H9 (cell line): ENCODE measurements at regions not wholly inside any gene's neighbourhood (a gene's known extent, or its start where the extent isn't known, plus 50 kb on each side); places are given as distances from the start of the nearest gene placed in this dataset.

Experiments used
- DNase-seq: peaks from one replicate; pipeline ENCODE4 v3.0.0-alpha.2; 2017
- H2AFZ ChIP-seq: one replicate; pipeline ENCODE4 v1.6.1; 2013; ENCODE audit warnings: mild to moderate bottlenecking, low read length, control low read depth, moderate library complexity
- H2AK5ac ChIP-seq: 2 replicates; pipeline ENCODE4 v1.6.1; 2013; ENCODE audit warnings: low read length, control low read depth, mixed read lengths; ENCODE audit not compliant: insufficient read length
- H2BK120ac ChIP-seq: one replicate; pipeline ENCODE4 v1.6.1; 2013; ENCODE audit warnings: low read depth, mild to moderate bottlenecking, low read length, control low read depth, inconsistent platforms; ENCODE audit not compliant: poor library complexity, severe bottlenecking
- H2BK12ac ChIP-seq: 2 replicates; pipeline ENCODE4 v1.6.1; 2013; ENCODE audit warnings: low read length, control low read depth, mixed read lengths, low read depth; ENCODE audit not compliant: insufficient read length
- H2BK15ac ChIP-seq: 2 replicates; pipeline ENCODE4 v1.6.1; 2013; ENCODE audit warnings: low read depth, low read length, control low read depth
- H2BK20ac ChIP-seq: one replicate; pipeline ENCODE4 v1.6.1; 2013; ENCODE audit warnings: low read depth, mild to moderate bottlenecking, low read length, control low read depth, inconsistent platforms; ENCODE audit not compliant: poor library complexity, severe bottlenecking
- H2BK5ac ChIP-seq: 2 replicates; pipeline ENCODE4 v1.6.1; 2013; ENCODE audit warnings: low read length, control low read depth, mixed read lengths; ENCODE audit not compliant: insufficient read length
- H3K14ac ChIP-seq: 2 replicates; pipeline ENCODE4 v1.6.1; 2013; ENCODE audit warnings: low read length, control low read depth; ENCODE audit not compliant: insufficient read depth
- H3K18ac ChIP-seq: 2 replicates; pipeline ENCODE4 v1.6.1; 2013; ENCODE audit warnings: low read depth, mild to moderate bottlenecking, mixed read lengths, low read length, control low read depth; ENCODE audit not compliant: insufficient read length
- H3K23ac ChIP-seq: 2 replicates; pipeline ENCODE4 v1.6.1; 2013; ENCODE audit warnings: low read length, control low read depth, mixed read lengths, low read depth; ENCODE audit not compliant: insufficient read length
- H3K23me2 ChIP-seq: 2 replicates; pipeline ENCODE4 v1.6.1; 2013; ENCODE audit warnings: low read depth, mild to moderate bottlenecking, mixed read lengths, low read length, control low read depth; ENCODE audit not compliant: insufficient read length, poor library complexity, severe bottlenecking
- H3K27ac ChIP-seq: 2 replicates; pipeline ENCODE4 v1.5.1; 2013; ENCODE audit warnings: low read length, control low read depth, mixed read lengths, low read depth; ENCODE audit not compliant: insufficient read length
- H3K27me3 ChIP-seq: 2 replicates; pipeline ENCODE4 v1.6.1; 2013; ENCODE audit warnings: low read length, control low read depth, inconsistent platforms; ENCODE audit not compliant: insufficient read depth
- H3K4ac ChIP-seq: 2 replicates; pipeline ENCODE4 v1.6.1; 2013; ENCODE audit warnings: low read depth, mild to moderate bottlenecking, control low read depth, inconsistent platforms, low read length, moderate library complexity
- H3K4me1 ChIP-seq: 2 replicates; pipeline ENCODE4 v1.6.1; 2013; ENCODE audit warnings: low read length, control low read depth, inconsistent platforms; ENCODE audit not compliant: insufficient read depth
- H3K4me2 ChIP-seq: 2 replicates; pipeline ENCODE4 v1.6.1; 2013; ENCODE audit warnings: low read length, control low read depth, mixed read lengths; ENCODE audit not compliant: insufficient read length, insufficient read depth
- H3K56ac ChIP-seq: 2 replicates; pipeline ENCODE4 v1.6.1; 2013; ENCODE audit warnings: low read depth, mild to moderate bottlenecking, mixed read lengths, low read length, control low read depth; ENCODE audit not compliant: insufficient read length
- H3K79me1 ChIP-seq: 2 replicates; pipeline ENCODE4 v1.6.1; 2013; ENCODE audit warnings: low read depth, mild to moderate bottlenecking, moderate library complexity, low read length, control low read depth, inconsistent platforms; ENCODE audit not compliant: insufficient read depth, poor library complexity, severe bottlenecking
- H3K79me2 ChIP-seq: 2 replicates; pipeline ENCODE4 v1.6.1; 2013; ENCODE audit warnings: low read length, control low read depth, inconsistent platforms; ENCODE audit not compliant: insufficient read depth
- H3K9ac ChIP-seq: 2 replicates; pipeline ENCODE4 v1.6.1; 2013; ENCODE audit warnings: low read length, control low read depth, mixed read lengths; ENCODE audit not compliant: insufficient read length; ENCODE audit errors: extremely low read depth
- H3K9me3 ChIP-seq: one replicate; pipeline ENCODE4 v1.6.1; 2013; ENCODE audit warnings: low read depth, low read length, inconsistent platforms; ENCODE audit not compliant: control insufficient read depth
- H3T11ph ChIP-seq: one replicate; pipeline ENCODE4 v1.6.1; 2013; ENCODE audit warnings: mild to moderate bottlenecking, low read length, control low read depth, inconsistent platforms
- H4K20me1 ChIP-seq: one replicate; pipeline ENCODE4 v1.6.1; 2013; ENCODE audit not compliant: control insufficient read depth, insufficient read length, insufficient read depth
- H4K5ac ChIP-seq: 2 replicates; pipeline ENCODE4 v1.6.1; 2013; ENCODE audit warnings: low read depth, mild to moderate bottlenecking, mixed read lengths, low read length, control low read depth; ENCODE audit not compliant: insufficient read length
- H4K8ac ChIP-seq: replicated peaks from 2 replicates; pipeline ENCODE4 v1.6.1; 2013; ENCODE audit warnings: low read length, control low read depth, mixed read lengths, low read depth; ENCODE audit not compliant: insufficient read length
- H4K91ac ChIP-seq: 2 replicates; pipeline ENCODE4 v1.6.1; 2013; ENCODE audit warnings: low read depth, mild to moderate bottlenecking, moderate library complexity, mixed read lengths, low read length, control low read depth; ENCODE audit not compliant: insufficient read length
- H3K27ac Mint-ChIP-seq, 3 experiments: 2 replicates in 2 of 3; 3 replicates in 1 of 3; pipeline ENCODE4 v1.8.0; 2020 to 2021; ENCODE audit warnings: mixed read lengths in 3 of 3, mild to moderate bottlenecking in 1 of 3, moderate library complexity in 1 of 3
- H3K27me3 Mint-ChIP-seq: 2 replicates; pipeline ENCODE4 v1.8.0; 2021; ENCODE audit warnings: low read depth, mild to moderate bottlenecking, moderate library complexity, mixed read lengths
- H3K36me3 Mint-ChIP-seq, 3 experiments: 2 replicates in 2 of 3; 3 replicates in 1 of 3; pipeline ENCODE4 v1.8.0; 2020 to 2021; ENCODE audit warnings: low read depth in 3 of 3, mixed read lengths in 3 of 3; ENCODE audit not compliant: insufficient read depth in 1 of 3
- H3K4me1 Mint-ChIP-seq, 2 experiments: 2 replicates each; pipeline ENCODE4 v1.8.0; 2020; ENCODE audit warnings: mixed read lengths in 2 of 2
- H3K4me3 Mint-ChIP-seq, 2 experiments: 2 replicates in 1 of 2; 3 replicates in 1 of 2; pipeline ENCODE4 v1.8.0; 2020 to 2021; ENCODE audit warnings: mild to moderate bottlenecking in 2 of 2, mixed read lengths in 2 of 2, moderate library complexity in 1 of 2
- H3K9me3 Mint-ChIP-seq, 2 experiments: 2 replicates in 1 of 2; 3 replicates in 1 of 2; pipeline ENCODE4 v1.8.0; 2020; ENCODE audit warnings: mild to moderate bottlenecking in 2 of 2, mixed read lengths in 2 of 2, moderate library complexity in 1 of 2
- CTCF ChIP-seq: fragments of 200-600 bp; sonication (generic); conservative IDR thresholded peaks from 3 replicates; pipeline ENCODE4 v1.8.0; 2021; ENCODE audit warnings: antibody characterized with exemption, mild to moderate bottlenecking

- no peaks in the 10 kb centered on the region for H3K9me3 ChIP-seq
- TF ChIP-seq CTCF, result no peak
Observed at GRCh38 chr13:88459331-88459730, 788.2 kb downstream of the SLITRK5 start.

More at GRCh38 chr13:88459331-88459730, 788.2 kb downstream of the SLITRK5 start:
- Histone ChIP-seq H4K5ac (no peak overlapping the region), H2BK20ac (no peak overlapping the region), H3K4ac (no peak overlapping the region), H2BK12ac (no peak overlapping the region), H3K56ac (no peak overlapping the region), H3K79me1 (no peaks in the 10 kb centered on the region), H4K20me1 (no peaks in the 10 kb centered on the region), H2AFZ (no peak overlapping the region), H3K23me2 (no peaks in the 10 kb centered on the region), H3K79me2 (no peaks in the 10 kb centered on the region), H3K27ac (no peak overlapping the region), H3K18ac (no peak overlapping the region), H4K8ac (no peak overlapping the region), H2AK5ac (no peak overlapping the region), H3K23ac (no peak overlapping the region), H3K27me3 (no peaks in the 10 kb centered on the region), H3K14ac (no peak overlapping the region), H3K4me2 (no peak overlapping the region), H2BK15ac (no peak overlapping the region), H3K4me1 (peaks cover 4% of the 10 kb centered on the region; the same call in 1 of the 2 replicates), H2BK120ac (no peak overlapping the region), H2BK5ac (no peak overlapping the region), H3K9ac (no peak overlapping the region), H3T11ph (no peak overlapping the region), H4K91ac (no peak overlapping the region)
- Mint-ChIP-seq H3K4me3 (no peak overlapping the region), H3K4me1 (peaks cover 42 to 47% of the 10 kb centered on the region in 2 experiments), H3K27me3 (no peaks in the 10 kb centered on the region), H3K27ac (peak overlapping the region in 1 of 3 experiments; percentile 32; a peak in 1 of 7 replicates), H3K9me3 (peaks cover 4 to 8% of the 10 kb centered on the region in 2 experiments), H3K36me3 (peaks cover 5 to 25% (median 9%) of the 10 kb centered on the region in 3 experiments)
- DNase-seq, result no peak
